GM18868 (cell line): ENCODE measurements at regions not wholly inside any gene's neighbourhood (a gene's known extent, or its start where the extent isn't known, plus 50 kb on each side); places are given as distances from the start of the nearest gene placed in this dataset.

Source experiments
- ATAC-seq: cut with Tn5 transposase; IDR thresholded peaks from one replicate; pipeline ENCODE4 v1.9.1; 2021; ENCODE audit warnings: mild to moderate bottlenecking, moderate library complexity; ENCODE audit not compliant: unreplicated experiment

GRCh38 chr18:78725426-78725825, 254.2 kb upstream of the SALL3 start:
- no peak for ATAC-seq

DNA sequence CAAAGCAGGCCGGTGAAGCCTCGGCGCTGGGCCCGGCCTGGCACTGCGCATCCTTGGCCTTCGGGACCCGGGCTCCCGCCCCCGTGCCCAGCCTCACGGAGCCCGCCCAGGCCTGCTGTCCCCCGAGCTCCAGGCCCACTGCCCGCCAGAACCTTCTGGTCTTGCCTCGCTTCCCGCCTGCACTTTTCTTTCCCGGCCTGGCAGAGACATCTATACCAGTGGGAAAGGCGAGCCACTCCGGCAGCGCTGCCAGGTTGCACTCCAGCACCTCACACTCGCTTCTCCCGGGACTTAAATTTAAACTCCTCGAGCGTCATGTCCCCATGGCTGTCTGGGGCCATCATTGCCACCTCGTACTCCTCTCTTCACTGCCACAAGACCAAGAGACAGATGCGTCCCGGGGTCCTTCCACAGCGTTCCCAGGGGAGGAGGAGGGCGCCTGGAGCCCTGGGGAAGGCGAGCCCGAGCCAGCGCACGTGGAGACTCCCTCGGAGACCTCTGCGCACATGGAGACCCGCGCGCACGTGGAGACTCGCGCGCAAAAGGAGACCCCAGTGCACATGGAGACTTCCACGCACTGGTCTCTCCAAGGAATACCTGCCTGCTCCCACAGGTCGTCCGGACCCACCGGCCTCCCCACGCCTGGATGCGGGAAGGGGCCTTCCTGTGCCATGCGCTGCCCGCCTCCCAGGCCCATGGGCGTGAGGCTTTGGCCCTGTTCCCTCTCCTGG, 253.1 kb upstream of the SALL3 start:
- ATAC-seq: no peak

DNA sequence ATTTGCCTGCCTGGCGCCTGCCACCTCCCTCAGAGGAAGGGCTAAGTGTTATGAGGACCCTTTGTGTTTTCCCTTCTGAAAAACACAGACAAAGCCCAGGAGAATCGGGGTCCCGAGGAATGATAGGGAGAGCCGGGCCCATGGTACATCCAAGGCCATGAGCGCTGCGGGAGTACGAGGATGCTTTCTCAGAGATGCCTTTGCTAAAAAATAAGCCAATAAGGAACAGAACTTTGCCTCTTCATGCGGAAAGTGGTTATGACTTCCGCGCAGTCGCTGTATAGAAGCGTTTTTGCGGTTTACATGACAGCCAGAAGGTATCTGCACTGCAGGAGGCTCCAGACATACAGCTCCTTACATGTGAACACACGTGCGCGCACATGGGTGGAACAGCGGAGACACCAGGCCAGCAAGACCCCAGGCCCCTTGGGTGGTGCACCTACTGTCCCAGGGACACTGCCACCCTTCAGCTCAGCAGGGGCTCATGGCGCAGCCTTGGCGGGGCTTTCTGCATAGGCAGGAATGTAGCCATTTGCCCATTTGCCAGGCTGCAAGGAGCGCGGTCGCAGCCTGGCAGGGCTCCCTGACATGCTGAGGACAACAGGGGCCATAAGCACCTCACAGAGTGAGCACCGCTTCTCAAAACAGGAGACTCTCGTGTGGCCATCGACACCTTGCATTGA, 252.4 kb upstream of the SALL3 start:
- no peak for ATAC-seq

DNA sequence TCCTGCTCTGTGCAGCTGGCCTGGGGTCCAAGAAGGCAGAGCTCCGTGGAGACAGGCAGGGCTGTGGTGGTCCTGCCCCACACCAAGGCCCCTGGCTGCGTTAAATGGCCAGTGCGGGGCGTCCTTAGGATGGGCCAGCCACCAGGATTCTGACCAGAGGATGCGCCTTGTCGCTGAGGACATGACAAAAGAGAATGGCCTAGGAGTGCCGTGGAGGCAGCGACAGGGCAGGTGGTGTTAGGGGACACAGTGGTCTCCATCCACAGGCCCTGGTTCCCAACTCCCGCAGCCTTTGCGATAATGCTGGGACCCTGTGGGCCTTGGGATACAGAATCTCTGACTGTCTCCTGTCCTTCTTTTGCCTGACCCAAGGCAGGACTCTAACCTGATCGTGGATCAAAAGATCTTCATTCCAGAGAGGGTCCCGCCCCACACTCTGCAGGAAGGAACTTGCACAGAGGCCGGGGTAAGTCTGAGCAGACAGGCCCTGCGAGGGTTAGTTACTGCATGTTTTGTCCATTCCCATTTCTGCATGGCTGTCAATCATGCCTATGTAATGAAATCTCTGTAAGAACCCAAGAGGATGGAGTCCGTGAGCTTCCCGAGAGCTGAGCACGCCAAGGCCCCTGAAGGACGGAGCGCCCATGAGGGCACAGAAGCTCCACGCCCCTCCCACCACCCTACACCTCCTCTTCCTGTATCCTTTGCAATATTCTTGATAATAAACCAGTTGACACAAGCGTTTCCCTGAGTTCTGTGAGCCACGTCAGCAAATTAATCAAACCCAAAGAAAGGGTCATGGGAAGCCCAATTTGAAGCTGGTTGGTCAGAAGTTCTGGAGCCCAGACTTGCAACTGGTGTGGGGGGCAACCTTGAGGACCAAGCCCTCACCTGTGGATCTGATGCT, 251.5 kb upstream of the SALL3 start:
- no peak for ATAC-seq

GRCh38 chr18:78728784-78729467, 250.7 kb upstream of the SALL3 start:
- ATAC-seq: no peak

DNA sequence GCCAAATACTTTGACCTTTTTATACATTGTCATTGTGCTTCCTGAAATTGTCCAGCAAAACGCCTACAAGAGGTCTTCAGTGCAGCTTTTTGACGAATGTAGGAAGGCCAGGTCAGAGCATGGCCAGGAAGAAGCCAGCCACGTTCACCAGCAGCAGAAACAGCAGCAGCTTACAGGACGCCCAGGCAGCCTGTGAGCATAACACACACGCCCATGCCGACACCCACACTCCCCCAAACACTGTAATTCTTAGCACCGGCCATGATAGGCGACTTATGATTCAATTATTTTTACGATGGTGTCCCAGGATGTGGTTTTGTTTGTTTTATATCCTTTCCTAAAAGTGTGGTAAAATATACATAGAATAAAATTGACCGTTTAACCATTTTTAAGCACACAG, 249.1 kb upstream of the SALL3 start:
- ATAC-seq: no peak

DNA sequence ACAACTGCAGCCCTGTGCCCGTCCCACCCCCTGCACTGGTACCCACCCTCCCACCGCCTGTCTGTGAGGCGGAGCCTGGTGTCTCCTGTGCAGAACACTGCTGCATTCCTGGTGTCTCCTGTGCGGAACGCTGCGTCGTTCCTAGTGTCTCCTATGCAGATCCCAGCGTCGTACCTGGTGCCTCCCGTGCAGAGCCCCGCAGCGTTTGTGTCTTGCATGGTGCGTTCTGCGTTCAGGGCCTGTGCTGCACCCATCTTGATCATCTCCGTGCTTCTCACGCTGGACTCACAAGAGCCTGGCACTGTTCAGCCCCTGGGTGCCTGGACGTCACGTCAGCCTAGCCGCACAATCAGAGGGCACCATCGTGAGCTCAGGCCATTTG, 248.6 kb upstream of the SALL3 start:
- ATAC-seq: no peak

- ATAC-seq: no peak
Measured at GRCh38 chr18:78731398-78732032, 248.1 kb upstream of the SALL3 start.

DNA sequence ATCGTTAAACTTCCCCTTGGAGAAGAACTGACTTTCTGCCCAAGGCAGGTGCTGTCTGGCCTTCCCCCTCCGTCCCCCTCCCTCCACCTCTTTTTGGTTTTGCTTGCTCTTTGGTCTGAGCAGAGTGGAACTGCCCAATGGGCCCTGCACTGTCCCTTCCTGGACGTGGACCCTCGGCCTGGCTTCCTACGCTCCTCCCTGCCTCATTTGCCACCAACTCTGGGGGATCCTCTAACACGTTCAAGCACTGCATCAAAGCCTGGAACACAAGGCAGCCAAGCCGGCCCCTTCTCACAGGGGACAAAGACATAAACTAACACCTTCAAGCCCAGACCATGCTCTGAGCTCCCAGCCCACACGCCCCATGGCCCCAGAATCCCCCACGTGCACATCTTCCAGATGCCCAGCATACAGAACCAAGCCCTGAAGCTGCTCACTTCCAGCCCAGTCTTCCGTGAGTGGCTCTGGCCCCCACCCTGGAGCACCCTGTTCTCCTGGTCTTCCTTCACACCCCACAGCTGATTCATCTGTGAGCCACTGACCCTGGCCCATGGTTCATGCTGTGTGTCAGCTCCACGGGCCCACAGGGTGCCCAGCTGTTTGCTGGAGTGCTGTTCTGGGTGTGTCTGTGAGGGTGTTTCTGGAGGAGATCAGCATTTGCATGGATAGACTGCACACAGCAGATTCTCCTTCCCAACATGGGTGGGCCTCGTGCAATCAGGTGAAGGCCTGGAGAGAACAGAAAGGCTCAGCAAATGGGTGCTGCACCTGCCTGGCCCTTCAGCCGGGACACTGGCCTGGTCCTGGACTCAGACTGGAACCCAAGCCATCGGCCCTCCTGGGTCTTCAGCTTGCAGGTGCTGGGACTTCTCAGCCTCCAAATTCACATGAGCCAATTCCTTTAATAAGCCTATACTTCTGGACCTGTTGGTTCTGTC, 247.1 kb upstream of the SALL3 start:
- ATAC-seq: no peak

DNA sequence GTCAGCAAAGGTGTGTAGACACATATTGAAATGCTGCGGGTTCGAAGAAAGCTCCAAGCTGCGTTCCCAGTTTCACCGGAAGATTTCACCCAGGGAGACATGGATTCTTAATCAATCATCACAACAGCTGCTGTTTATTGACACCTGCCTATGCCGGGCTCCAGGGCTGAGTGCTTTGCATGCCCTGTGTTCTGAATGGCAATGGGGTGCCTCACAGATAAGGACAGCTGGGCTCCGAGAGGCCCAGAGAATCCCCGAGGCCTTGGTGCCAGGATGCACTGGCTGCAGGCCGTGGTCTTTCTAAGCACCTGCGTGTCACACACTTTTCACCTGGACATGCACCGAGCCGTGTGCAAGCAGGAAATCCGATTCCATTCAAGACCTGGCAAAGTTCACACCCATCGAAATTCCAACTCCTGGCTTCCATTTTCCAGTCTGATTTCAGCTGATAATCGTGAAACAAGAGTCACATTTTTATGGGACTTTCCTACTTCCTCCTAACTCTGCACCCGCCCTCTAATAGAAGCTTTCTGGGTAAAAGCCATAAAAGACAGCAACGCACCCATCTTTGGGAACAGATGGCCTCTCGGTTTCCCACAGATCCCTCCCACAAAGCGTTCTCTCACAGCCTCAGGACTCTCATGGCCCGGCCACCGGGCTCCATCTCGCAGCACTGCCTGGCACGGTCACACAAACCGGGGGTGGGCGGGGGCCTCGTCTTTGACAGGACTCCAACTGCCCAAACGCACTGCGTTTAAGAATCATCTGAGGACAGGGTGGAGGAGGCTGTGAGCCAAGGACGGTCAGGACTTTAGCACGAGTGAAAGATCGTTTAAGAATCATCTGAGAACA, 245.6 kb upstream of the SALL3 start:
- ATAC-seq: no peak

DNA sequence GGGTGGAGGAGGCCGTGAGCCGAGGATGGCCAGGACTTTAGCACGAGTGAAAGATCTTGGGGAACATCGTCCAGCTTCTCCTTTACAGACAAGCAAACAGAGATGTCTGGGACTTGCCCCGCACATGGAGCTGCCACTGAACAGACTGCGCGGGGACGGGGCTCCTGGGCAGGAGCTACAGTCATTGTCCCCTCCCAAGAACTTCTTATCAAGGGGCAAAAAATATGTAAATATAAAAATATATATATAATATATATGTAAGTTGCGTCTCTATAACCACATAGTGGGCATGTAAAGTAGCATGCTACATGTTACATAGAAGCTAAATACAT, 245.0 kb upstream of the SALL3 start:
- ATAC-seq: no peak

- no peak for ATAC-seq
Measured at GRCh38 chr18:78735131-78736014, 244.2 kb upstream of the SALL3 start.

DNA sequence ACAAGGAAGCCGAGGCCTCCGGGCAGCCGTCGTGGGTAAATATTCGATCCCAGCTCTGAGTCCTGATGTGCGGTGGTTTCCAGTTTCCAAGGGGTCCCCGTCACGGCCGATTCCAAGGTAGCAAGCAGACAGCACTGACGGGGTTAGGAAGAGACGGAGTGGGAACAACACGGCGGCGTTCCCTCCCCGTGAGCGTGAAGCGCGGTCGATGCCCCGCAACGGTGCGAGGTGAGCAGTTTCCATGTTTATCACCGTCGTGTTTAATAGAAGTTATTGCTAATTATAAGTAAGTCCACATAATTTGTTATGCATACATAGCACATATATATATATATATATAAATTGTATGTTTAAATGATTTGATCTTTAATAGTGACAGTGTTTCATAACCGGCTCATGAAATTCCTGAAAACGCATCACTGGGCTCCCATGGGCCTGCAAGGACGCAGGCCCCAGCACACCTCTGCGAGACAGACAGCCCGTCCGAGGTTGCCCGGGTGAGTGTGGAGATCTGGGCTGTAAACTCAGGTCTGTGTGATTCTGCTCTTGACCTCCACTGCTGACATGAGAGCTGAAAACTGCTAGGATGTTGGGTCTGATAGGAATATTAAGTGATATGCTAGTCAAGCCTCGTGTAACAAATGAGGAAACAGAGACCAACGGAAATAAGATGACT, 243.5 kb upstream of the SALL3 start:
- no peak for ATAC-seq

GRCh38 chr18:78737006-78737915, 242.4 kb upstream of the SALL3 start:
- no peak for ATAC-seq

GRCh38 chr18:78738076-78738690, 241.4 kb upstream of the SALL3 start:
- ATAC-seq: no peak

GRCh38 chr18:78739115-78739514, 240.5 kb upstream of the SALL3 start:
- no peak for ATAC-seq
